ENCODE measurements at regions not wholly inside any gene's neighbourhood (a gene's known extent, or its start where the extent isn't known, plus 50 kb on each side); places are given as distances from the start of the nearest gene placed in this dataset.

- TF ChIP-seq, protein P1, sequence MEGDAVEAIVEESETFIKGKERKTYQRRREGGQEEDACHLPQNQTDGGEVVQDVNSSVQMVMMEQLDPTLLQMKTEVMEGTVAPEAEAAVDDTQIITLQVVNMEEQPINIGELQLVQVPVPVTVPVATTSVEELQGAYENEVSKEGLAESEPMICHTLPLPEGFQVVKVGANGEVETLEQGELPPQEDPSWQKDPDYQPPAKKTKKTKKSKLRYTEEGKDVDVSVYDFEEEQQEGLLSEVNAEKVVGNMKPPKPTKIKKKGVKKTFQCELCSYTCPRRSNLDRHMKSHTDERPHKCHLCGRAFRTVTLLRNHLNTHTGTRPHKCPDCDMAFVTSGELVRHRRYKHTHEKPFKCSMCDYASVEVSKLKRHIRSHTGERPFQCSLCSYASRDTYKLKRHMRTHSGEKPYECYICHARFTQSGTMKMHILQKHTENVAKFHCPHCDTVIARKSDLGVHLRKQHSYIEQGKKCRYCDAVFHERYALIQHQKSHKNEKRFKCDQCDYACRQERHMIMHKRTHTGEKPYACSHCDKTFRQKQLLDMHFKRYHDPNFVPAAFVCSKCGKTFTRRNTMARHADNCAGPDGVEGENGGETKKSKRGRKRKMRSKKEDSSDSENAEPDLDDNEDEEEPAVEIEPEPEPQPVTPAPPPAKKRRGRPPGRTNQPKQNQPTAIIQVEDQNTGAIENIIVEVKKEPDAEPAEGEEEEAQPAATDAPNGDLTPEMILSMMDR (IDR thresholded peaks at IDR 0.05; ENCODE audit: low read depth, low read length, missing control alignments): no peak
- DNase-seq (ENCODE audit: low read depth): no peak
- no peak overlapping the region for H3K4me3 ChIP-seq (ENCODE audit: low read depth, low read length)
Observed at GRCh38 chr6:6910734-6911295, 196.9 kb upstream of the RREB1 start.

GRCh38 chr6:6911391-6911790, 196.4 kb upstream of the RREB1 start:
- no peak overlapping the region for H3K4me3 ChIP-seq (ENCODE audit: low read depth, low read length)
- no peak for DNase-seq (ENCODE audit: low read depth)
- TF ChIP-seq, protein P1 (IDR thresholded peaks at IDR 0.05; ENCODE audit: low read depth, low read length, missing control alignments): no peak

GRCh38 chr6:6912817-6913744, 194.7 kb upstream of the RREB1 start:
- TF ChIP-seq, protein P1 (IDR thresholded peaks at IDR 0.05; ENCODE audit: low read depth, low read length, missing control alignments): no peak
- no peak overlapping the region for H3K4me3 ChIP-seq (ENCODE audit: low read depth, low read length)
- DNase-seq (ENCODE audit: low read depth): no peak

DNA sequence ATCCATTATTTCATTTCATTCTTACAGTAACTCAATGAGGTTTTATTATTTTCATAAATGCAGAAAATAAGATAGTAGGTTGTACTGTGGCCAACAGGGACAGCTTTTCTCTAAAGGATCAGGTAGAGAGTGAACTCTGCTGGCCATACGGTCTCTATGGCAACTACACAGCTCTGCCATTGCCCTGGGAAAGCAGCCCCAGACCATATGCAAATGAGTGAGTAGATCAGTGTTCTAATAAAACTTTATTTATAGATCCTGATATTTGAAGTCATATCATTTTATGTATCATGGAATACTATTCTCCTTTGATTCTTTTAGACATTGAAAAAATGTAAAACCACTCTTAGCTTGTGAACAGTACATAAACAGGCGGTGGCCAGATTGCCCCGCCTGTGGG, 192.5 kb upstream of the RREB1 start:
- TF ChIP-seq, protein P1 (IDR thresholded peaks at IDR 0.05; ENCODE audit: low read depth, low read length, missing control alignments): no peak
- no peak overlapping the region for H3K4me3 ChIP-seq (ENCODE audit: low read depth, low read length)

DNA sequence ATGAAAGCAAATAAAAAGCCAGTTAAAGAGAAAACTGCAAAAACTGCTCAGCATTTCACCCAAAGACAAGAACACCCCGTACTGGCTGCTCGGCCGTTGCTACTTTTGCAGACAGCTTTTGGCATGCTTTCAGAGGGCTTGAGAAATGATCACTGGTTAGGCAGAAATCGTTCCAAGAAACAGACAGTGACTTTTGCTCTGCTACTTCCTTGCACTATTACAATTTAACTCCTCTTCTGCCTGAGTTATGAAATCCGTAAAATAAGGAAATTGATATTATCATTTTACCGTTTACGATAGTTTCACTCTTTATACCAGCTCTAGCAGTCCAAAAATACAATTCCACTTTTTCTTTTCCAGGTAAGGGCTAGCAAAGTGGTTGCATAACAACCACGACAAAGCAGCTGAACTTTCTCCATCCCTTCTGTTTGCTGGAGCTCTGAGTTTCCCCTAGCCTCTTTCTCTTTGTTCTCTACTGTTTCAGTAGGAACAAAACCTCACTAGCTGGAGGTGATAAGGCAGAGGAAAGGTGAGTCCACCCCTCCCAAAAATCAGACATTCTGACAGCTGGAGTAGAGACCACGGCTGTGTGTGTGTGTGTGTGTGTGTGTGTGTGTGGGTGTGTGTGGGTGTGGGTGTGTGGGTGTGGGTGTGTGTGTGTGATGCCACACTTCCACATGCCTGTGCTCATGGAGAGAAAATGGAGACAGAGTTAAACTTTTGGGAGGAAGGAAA, 191.8 kb upstream of the RREB1 start:
- TF ChIP-seq, protein P1 (IDR thresholded peaks at IDR 0.05; ENCODE audit: low read depth, low read length, missing control alignments): no peak
- no peak for DNase-seq (ENCODE audit: low read depth)
- no peak overlapping the region for H3K4me3 ChIP-seq (ENCODE audit: low read depth, low read length)

More for the DNA sequence above, 192.5 kb upstream of the RREB1 start:
- DNase-seq (ENCODE audit: low read depth): no peak

DNA sequence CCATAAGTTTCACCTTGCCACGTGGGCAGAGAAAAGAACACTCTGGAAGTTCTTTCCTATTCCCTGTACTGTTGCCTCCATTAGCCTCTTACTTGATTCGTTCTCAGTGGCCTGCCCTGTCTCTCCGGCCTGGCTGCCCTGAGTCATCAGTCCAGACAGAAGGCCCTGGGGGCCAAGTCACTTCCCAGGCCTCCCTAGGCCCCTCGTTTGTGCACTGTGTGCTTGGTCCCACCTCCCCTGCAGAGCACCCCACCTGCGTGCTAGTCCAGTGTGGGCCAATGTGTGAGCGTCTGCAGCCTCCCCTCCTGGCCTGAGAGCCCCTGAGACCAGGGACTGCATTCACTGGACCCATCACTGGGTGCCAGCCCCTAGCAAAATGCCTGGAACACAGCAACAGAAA, 191.2 kb upstream of the RREB1 start:
- TF ChIP-seq, protein P1 (IDR thresholded peaks at IDR 0.05; ENCODE audit: low read depth, low read length, missing control alignments): no peak
- no peak for DNase-seq (ENCODE audit: low read depth)
- H3K4me3 ChIP-seq (ENCODE audit: low read depth, low read length): no peak overlapping the region
